Neural progenitor cell (in vitro differentiated cells): ENCODE measurements at regions not wholly inside any gene's neighbourhood (a gene's known extent, or its start where the extent isn't known, plus 50 kb on each side); places are given as distances from the start of the nearest gene placed in this dataset.

ENCODE experiments used
- CTCF ChIP-seq: fragments of 200-600 bp; sonication (generic); IDR thresholded peaks from 2 replicates; pipeline ENCODE4 v1.5.1; 2017; ENCODE audit warnings: antibody characterized with exemption, mild to moderate bottlenecking
- EZH2 ChIP-seq: fragments of 200-600 bp; sonication (generic); IDR thresholded peaks from 2 replicates; pipeline ENCODE4 v1.6.1; 2017; ENCODE audit warnings: antibody characterized with exemption, mild to moderate bottlenecking, moderate library complexity
- EZH2phosphoT487 ChIP-seq: fragments of 200-600 bp; sonication (generic); IDR thresholded peaks from 2 replicates; pipeline ENCODE4 v1.6.1; 2017; ENCODE audit warnings: antibody characterized with exemption

GRCh38 chr6:100084316-100084990 lies 90.4 kb upstream of the MCHR2 start:
- TF ChIP-seq CTCF (no peak), EZH2 (no peak), EZH2phosphoT487 (no peak)
